HG03064 (cell line): ENCODE measurements at regions not wholly inside any gene's neighbourhood (a gene's known extent, or its start where the extent isn't known, plus 50 kb on each side); places are given as distances from the start of the nearest gene placed in this dataset.
"Not testable (repeated sequence)": the region's sequence is repeated elsewhere in the genome, so short reads cannot be mapped to it uniquely, and the experiment has no call there.

Experiments
- ATAC-seq: cut with Tn5 transposase; IDR thresholded peaks from one replicate; pipeline ENCODE4 v1.9.1; 2021; ENCODE audit warnings: low read depth; ENCODE audit not compliant: unreplicated experiment

DNA sequence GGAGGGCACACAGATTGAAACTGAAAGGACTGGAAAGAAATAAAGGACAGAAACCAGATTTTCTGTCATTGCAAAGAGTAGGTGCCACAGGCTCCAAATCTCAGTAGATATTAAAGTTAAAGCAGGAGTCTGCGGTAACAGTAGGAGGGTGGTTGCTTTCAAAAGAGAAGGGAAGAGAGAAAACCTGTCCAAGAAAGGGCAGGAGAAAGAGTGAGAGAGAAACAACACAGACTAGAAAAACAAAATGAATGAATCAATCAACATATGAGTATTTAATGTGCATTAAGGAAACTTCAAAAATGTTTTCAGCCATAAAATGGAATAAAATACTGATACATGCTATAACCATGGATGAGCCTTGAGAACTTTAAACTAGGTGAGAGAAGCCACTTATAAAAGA lies 143.1 kb upstream of the CTAGE1 start:
- no peak for ATAC-seq

DNA sequence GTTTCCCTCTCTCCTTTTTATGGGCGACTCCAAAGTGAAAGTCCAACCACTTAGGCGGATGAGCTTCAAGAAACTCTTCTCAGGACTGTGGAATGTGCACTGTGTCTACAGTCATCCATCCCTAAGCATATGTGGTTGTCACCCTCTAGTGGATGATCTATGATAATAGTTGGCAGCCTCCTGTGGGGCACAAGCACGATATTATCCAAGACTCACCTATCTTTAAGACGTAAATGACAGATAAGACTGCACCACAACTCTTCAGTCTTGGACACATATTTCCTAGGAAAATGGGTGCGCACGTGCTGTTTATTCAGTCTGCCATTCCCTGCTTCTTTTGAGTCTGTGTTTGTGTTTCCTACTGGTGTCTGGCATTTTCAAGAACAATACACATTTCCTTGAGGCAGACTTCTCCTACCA lies 145.5 kb upstream of the CTAGE1 start:
- no peak for ATAC-seq

GRCh38 chr18:22564036-22564435 lies 146.3 kb upstream of the CTAGE1 start:
- ATAC-seq, result no peak

DNA sequence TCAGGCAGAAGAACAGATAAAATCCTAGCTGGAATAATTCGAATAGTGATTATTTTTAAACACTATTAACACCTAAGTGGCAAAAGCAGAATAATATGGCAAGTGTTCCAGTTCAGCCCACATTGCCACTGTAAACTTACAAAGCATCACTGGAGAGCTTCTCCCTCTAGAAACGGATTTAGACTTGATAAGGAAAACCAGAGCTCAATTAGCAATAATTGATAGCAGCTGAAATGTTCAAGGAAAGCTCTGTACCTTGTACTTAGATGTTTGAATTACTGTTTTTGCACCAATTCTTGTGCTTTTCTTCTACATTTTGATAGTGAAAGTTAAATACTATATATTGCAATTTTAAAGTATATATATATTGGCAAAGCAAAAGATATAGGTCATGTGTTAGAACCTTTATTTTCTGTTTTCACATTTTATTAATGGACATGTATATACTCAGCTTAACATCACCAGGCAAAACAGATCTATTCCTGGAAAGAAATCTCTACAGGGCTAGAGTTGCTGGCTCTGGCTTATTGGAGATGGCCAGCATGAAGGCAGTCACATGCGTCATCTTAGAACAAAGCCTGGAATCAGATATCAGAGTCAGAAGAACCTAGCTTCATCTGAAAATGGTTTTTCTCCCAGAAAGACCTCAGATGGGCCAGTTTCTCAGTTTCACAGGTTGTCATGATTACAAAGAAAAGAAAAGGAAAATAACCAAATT lies 149.1 kb upstream of the CTAGE1 start:
- no peak for ATAC-seq

- no peak for ATAC-seq
These were observed 150.1 kb upstream of the CTAGE1 start for GRCh38 chr18:22567794-22568193.

- ATAC-seq, result no peak
These were observed 152.8 kb upstream of the CTAGE1 start for GRCh38 chr18:22570492-22570891.

DNA sequence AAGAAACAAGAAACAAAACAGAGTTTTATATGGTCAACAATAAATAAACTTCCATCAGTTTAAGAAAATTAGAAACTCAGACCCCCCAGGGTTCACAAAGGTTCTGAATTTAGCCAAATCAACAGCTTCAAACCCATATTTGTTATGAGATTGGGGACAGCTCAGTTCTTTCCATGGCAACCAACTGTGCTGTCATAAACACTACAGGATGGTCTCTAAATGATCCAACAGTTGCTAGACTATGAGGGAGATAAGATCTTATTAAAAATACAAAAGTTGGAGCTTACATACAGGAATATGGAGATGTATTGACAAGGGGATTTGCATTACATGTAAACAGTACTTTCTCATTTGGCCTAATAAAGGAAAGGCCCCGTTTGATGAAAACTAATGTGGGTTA lies 154.6 kb upstream of the CTAGE1 start:
- ATAC-seq, result no peak

- no peak for ATAC-seq
These were observed 161.6 kb upstream of the CTAGE1 start for GRCh38 chr18:22579271-22579670.

DNA sequence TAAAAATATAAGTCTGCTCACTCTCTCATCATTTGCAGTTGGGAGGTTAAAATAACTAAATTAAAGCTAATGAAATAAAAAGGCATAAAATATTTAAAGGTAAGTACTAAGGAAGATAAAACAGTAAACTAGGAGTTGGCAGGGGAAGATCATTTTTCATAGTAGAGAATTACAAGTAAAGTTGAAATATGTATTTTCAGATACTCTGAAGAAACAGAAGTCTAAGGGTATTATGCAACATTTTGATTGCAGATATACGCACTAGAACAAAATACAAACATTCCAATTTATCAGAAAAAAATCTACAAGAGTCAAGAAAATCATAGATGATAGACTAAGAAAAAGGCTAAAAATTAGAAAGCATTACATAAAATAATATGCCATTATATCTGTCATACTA lies 167.6 kb upstream of the CTAGE1 start:
- ATAC-seq, result no peak

DNA sequence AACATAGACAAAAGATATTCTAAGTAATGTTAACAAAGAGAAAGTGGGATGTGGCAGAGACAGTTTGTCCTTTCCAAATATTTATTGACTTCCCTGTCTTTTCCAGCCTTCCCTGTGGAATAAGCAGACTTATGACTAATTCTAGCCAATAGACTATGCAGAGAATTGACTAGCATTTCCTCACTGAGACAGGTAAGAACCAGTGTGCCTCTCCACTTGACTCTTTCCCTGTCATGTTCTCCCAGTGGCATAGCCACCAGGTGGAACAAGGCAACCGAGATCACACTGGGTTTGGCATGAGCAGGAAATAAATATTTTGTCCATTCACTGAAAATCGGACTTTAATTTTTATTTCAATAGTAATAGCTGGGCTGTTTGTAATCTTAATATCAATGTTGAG lies 168.1 kb upstream of the CTAGE1 start:
- no peak for ATAC-seq

GRCh38 chr18:22591222-22591621 lies 173.5 kb upstream of the CTAGE1 start:
- no peak for ATAC-seq

- no peak for ATAC-seq
These were observed 176.5 kb upstream of the CTAGE1 start for GRCh38 chr18:22594155-22594690.

DNA sequence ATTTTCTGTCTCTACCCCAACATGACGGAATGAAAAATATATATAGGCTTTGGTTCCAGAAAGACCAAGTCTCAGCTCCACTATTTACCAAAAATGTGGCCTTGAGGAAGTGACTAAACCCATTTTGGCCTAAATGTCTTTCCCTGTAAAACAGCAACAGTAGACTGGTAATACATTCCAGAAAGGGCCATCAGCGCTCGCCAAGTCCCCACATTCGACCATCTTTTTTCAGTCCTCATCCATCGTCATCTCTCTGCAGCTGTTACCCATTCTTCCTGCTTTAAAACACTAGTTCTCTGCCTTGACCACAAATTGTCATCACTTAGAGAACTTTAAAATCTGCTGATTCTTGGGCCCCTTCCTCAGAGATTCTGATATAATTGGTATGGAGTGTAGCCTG lies 183.8 kb upstream of the CTAGE1 start:
- no peak for ATAC-seq

DNA sequence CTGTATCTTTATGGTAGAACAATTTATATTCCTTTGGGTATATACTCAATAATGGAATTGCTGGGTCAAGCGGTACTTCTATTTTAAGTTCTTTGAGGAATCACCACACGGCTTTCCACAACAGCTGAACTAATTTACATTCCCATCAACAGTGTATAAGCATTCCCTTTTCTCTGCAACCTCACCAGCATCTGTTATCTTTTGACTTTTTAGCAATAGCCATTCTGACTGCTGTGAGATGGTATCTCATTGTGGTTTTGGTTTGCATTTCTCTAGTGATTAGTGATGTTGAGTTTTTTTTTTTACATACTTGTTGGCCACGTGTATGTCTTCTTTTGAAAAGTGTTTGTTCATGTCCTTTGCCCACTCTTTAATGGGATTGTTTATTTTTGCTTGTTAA lies 184.7 kb upstream of the CTAGE1 start:
- ATAC-seq, result not testable (repeated sequence)

DNA sequence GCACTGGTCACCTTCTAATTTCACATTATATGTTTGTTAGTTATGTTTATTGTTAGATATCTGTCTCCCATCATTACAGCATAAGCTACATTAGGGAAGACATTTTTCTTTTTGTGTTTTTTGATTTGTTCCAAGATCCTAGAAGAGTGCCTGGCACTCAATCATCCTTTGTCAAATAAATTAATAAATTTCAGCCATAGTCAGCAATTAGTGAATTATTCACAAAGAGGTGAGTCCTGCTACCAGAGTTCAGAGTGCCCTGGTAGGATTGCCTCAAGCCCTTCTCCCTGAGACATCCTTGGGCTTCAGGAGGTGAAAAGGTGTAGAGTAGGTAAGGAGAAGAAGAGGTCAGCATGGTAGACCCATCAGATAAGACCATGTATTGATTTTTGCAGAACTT lies 186.2 kb upstream of the CTAGE1 start:
- no peak for ATAC-seq

GRCh38 chr18:22604390-22604985 lies 186.8 kb upstream of the CTAGE1 start:
- no peak for ATAC-seq

GRCh38 chr18:22604986-22605421 lies 187.3 kb upstream of the CTAGE1 start:
- no peak for ATAC-seq

GRCh38 chr18:22605736-22606135 lies 188.0 kb upstream of the CTAGE1 start:
- no peak for ATAC-seq

- no peak for ATAC-seq
These were observed 189.0 kb upstream of the CTAGE1 start for GRCh38 chr18:22606563-22607283.

DNA sequence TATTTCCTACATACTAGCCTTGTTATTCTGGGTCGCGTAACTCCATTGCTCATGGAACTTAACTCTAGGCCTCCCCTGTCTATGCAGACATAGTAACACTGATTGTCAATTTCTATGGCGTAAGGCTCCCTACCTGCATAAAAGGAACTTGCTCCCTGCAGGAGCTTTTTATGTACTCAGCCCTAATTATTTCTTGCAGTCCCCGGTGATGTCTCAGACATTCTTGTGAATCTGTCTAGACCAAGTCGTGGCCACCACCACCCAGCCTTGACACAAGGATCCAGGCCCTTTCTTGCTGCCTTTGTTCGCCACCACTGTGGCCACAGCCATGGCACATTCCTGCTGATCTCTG lies 189.5 kb upstream of the CTAGE1 start:
- no peak for ATAC-seq

DNA sequence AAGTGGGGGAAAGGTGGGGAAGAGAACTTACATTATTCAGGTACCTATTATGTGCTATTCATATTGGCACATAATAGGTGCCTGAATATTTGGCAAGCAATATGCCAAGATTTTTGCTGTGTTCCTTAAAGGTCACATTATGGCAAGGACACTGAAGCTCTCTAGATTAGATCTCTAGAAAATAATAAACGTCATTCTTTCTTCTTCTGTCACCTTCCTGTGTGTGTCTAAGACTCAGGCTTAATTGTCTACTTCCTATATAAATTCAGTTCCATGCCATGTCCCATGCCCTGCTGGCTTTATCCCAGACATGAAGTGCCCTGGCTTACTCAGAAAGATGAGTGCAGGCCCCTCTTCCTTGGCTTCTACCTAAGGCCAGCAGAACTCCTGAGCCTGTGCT lies 191.1 kb upstream of the CTAGE1 start:
- ATAC-seq, result no peak

DNA sequence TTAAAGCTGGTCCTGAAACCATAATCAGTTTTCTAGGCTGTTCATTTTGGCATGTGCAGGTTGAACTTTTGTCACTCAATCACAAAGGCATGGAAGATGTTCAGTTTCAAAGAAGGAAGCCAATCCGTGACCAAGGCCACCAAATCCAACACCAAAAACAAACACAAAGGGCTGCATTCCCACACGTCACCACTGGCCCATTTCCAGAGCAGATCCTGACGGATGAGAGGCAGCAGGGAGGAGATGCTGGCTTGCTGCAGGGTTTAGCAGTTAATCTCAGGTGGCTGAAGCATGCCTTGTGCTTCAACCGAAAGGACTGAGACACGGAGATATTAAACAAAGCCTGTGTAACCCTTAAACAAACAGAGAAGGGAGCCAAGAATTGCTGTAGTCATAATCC lies 191.9 kb upstream of the CTAGE1 start:
- ATAC-seq, result no peak
